ENCODE measurements at regions not wholly inside any gene's neighbourhood (a gene's known extent, or its start where the extent isn't known, plus 50 kb on each side); places are given as distances from the start of the nearest gene placed in this dataset.

- no peak overlapping the region for H3K27ac ChIP-seq (ENCODE audit: low read length in 2 of 2)
- H3K4me1 ChIP-seq (ENCODE audit: control insufficient read depth in 2 of 2, insufficient read depth in 2 of 2, low read length in 2 of 2), result no peaks in the 10 kb centered on the region
- TF ChIP-seq EZH2 (IDR thresholded peaks at IDR 0.05; ENCODE audit: borderline replicate concordance, insufficient read depth, low read depth, low read length, poor library complexity, severe bottlenecking), result no peak
- TF ChIP-seq, protein P1, sequence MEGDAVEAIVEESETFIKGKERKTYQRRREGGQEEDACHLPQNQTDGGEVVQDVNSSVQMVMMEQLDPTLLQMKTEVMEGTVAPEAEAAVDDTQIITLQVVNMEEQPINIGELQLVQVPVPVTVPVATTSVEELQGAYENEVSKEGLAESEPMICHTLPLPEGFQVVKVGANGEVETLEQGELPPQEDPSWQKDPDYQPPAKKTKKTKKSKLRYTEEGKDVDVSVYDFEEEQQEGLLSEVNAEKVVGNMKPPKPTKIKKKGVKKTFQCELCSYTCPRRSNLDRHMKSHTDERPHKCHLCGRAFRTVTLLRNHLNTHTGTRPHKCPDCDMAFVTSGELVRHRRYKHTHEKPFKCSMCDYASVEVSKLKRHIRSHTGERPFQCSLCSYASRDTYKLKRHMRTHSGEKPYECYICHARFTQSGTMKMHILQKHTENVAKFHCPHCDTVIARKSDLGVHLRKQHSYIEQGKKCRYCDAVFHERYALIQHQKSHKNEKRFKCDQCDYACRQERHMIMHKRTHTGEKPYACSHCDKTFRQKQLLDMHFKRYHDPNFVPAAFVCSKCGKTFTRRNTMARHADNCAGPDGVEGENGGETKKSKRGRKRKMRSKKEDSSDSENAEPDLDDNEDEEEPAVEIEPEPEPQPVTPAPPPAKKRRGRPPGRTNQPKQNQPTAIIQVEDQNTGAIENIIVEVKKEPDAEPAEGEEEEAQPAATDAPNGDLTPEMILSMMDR (IDR thresholded peaks at IDR 0.05), result no peak
- H3K9me3 ChIP-seq (ENCODE audit: control extremely low read depth in 1 of 3, control insufficient read depth in 2 of 3, insufficient read depth in 1 of 3, low read length in 2 of 3), result peaks cover 0 to 29% (median 0%) of the 10 kb centered on the region in 3 donors
- ChIA-PET CTCF (no interaction called here), POLR2A (no interaction called here)
- H3K9ac ChIP-seq (ENCODE audit: low read length), result no peak overlapping the region
- 86% methylated on average over 3 of the region's 15 CpGs for WGBS (ENCODE audit: insufficient coverage)
- H3K4me2 ChIP-seq (replicated peaks; ENCODE audit: low read depth, low read length, poor library complexity, severe bottlenecking), result no peak overlapping the region
- Mint-ChIP-seq H3K4me3 (no peak overlapping the region), H3K9me3 (ENCODE audit: insufficient read depth) (peaks cover 2% of the 10 kb centered on the region), H3K27ac (no peak overlapping the region), H3K4me1 (no peaks in the 10 kb centered on the region), H3K27me3 (no peaks in the 10 kb centered on the region)
- no peak overlapping the region for H2AFZ ChIP-seq (ENCODE audit: insufficient read depth, low read depth, low read length, poor library complexity, severe bottlenecking)
- H4K20me1 ChIP-seq (ENCODE audit: control insufficient read depth, insufficient read depth, low read length, poor library complexity, severe bottlenecking), result no peaks in the 10 kb centered on the region
- DNase-seq (no peak), ATAC-seq (ENCODE audit: low read depth) (no peak)
- intact Hi-C loops (cut with micrococcal nuclease), result no loop called here
- H3K4me3 ChIP-seq (ENCODE audit: control extremely low read depth in 1 of 5, extremely low read depth in 1 of 5, insufficient read depth in 1 of 5, low read depth in 2 of 5, low read length in 4 of 5), result no peak overlapping the region
- no peaks in the 10 kb centered on the region for H3K27me3 ChIP-seq (replicated peaks in 1 of 4; ENCODE audit: control extremely low read depth in 1 of 4, control insufficient read depth in 3 of 4, insufficient read depth in 4 of 4, low read length in 3 of 4)
- no peaks in the 10 kb centered on the region for H3K79me2 ChIP-seq (ENCODE audit: control insufficient read depth, insufficient read depth, low read length)
- no peaks in the 10 kb centered on the region for H3K36me3 ChIP-seq (replicated peaks in 1 of 2; ENCODE audit: control extremely low read depth in 1 of 2, control insufficient read depth in 1 of 2, extremely low read depth in 1 of 2, insufficient read depth in 2 of 2, low read length in 1 of 2)
Measured at GRCh38 chr5:3212869-3213268, 382.8 kb upstream of the IRX1 start.

GRCh38 chr5:3210531-3210930 is 385.1 kb upstream of the IRX1 start:
- WGBS (ENCODE audit: insufficient coverage), result 84% methylated on average over 5 of the region's 9 CpGs

More at GRCh38 chr5:3210531-3210930, 385.1 kb upstream of the IRX1 start:
- no peak overlapping the region for H3K9ac ChIP-seq (ENCODE audit: low read length)
- H3K36me3 ChIP-seq (replicated peaks in 1 of 2; ENCODE audit: control extremely low read depth in 1 of 2, control insufficient read depth in 1 of 2, extremely low read depth in 1 of 2, insufficient read depth in 2 of 2, low read length in 1 of 2), result no peaks in the 10 kb centered on the region
- Mint-ChIP-seq H3K4me1 (no peaks in the 10 kb centered on the region), H3K4me3 (no peak overlapping the region), H3K9me3 (ENCODE audit: insufficient read depth) (peaks cover 2% of the 10 kb centered on the region), H3K27ac (no peak overlapping the region), H3K27me3 (no peaks in the 10 kb centered on the region)
- ATAC-seq (ENCODE audit: low read depth), result no peak
- TF ChIP-seq, protein P1 (IDR thresholded peaks at IDR 0.05), result no peak
- no peak for TF ChIP-seq EZH2 (IDR thresholded peaks at IDR 0.05; ENCODE audit: borderline replicate concordance, insufficient read depth, low read depth, low read length, poor library complexity, severe bottlenecking)
- no peak overlapping the region for H3K27ac ChIP-seq (ENCODE audit: low read length in 2 of 2)
- POLR2A ChIA-PET, result no interaction called here
- no peaks in the 10 kb centered on the region for H4K20me1 ChIP-seq (ENCODE audit: control insufficient read depth, insufficient read depth, low read length, poor library complexity, severe bottlenecking)
- no peak for DNase-seq
- H3K27me3 ChIP-seq (replicated peaks in 1 of 4; ENCODE audit: control extremely low read depth in 1 of 4, control insufficient read depth in 3 of 4, insufficient read depth in 4 of 4, low read length in 3 of 4), result no peaks in the 10 kb centered on the region
- peaks cover 0 to 21% (median 0%) of the 10 kb centered on the region in 3 donors for H3K9me3 ChIP-seq (ENCODE audit: control extremely low read depth in 1 of 3, control insufficient read depth in 2 of 3, insufficient read depth in 1 of 3, low read length in 2 of 3)
- H2AFZ ChIP-seq (ENCODE audit: insufficient read depth, low read depth, low read length, poor library complexity, severe bottlenecking), result no peak overlapping the region
- H3K4me3 ChIP-seq (ENCODE audit: control extremely low read depth in 1 of 5, extremely low read depth in 1 of 5, insufficient read depth in 1 of 5, low read depth in 2 of 5, low read length in 4 of 5), result no peak overlapping the region
- no peaks in the 10 kb centered on the region for H3K79me2 ChIP-seq (ENCODE audit: control insufficient read depth, insufficient read depth, low read length)
- CTCF ChIA-PET, result no interaction called here
- intact Hi-C loops (cut with micrococcal nuclease), result no loop called here
- H3K4me2 ChIP-seq (replicated peaks; ENCODE audit: low read depth, low read length, poor library complexity, severe bottlenecking), result no peak overlapping the region
- no peaks in the 10 kb centered on the region for H3K4me1 ChIP-seq (ENCODE audit: control insufficient read depth in 2 of 2, insufficient read depth in 2 of 2, low read length in 2 of 2)
